Epithelial cell of esophagus (primary cell): ENCODE measurements at regions not wholly inside any gene's neighbourhood (a gene's known extent, or its start where the extent isn't known, plus 50 kb on each side); places are given as distances from the start of the nearest gene placed in this dataset.

Experiments
- DNase-seq: peaks from one replicate; pipeline ENCODE4 v3.0.0; 2010; ENCODE audit warnings: low read depth
- H3K4me3 ChIP-seq: 2 replicates; pipeline ENCODE4 v1.5.1; 2011; ENCODE audit warnings: mild to moderate bottlenecking, low read length, control low read depth
- TF ChIP-seq, protein P1 (sequence below): IDR thresholded peaks from 2 replicates; pipeline ENCODE4 v1.5.1; 2011; ENCODE audit warnings: low read depth, mild to moderate bottlenecking, low read length, control low read depth, inconsistent platforms; ENCODE audit not compliant: insufficient read depth; ENCODE audit errors: missing control alignments

- TF ChIP-seq, protein P1, sequence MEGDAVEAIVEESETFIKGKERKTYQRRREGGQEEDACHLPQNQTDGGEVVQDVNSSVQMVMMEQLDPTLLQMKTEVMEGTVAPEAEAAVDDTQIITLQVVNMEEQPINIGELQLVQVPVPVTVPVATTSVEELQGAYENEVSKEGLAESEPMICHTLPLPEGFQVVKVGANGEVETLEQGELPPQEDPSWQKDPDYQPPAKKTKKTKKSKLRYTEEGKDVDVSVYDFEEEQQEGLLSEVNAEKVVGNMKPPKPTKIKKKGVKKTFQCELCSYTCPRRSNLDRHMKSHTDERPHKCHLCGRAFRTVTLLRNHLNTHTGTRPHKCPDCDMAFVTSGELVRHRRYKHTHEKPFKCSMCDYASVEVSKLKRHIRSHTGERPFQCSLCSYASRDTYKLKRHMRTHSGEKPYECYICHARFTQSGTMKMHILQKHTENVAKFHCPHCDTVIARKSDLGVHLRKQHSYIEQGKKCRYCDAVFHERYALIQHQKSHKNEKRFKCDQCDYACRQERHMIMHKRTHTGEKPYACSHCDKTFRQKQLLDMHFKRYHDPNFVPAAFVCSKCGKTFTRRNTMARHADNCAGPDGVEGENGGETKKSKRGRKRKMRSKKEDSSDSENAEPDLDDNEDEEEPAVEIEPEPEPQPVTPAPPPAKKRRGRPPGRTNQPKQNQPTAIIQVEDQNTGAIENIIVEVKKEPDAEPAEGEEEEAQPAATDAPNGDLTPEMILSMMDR = no peak
- no peak overlapping the region for H3K4me3 ChIP-seq
- DNase-seq = no peak
These were observed 390.0 kb upstream of the SULF2 start for GRCh38 chr20:48175261-48175660.

DNA sequence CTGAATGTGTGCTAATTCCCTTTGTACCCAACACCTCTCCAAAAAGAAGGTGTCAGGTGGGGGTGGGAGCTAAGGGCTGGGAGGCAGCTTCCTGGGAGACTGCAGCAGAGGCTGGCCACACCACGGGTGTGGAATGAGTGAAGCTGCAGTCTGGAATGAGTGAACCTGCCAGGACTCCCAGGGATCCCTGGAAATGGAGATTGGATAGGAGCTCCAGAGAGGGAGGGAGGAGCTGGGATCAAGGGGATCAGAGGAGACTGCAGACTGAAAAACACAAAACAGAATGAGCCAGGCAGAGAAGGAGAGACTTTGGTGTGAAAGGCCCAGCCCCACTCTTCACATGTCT, 387.0 kb upstream of the SULF2 start:
- DNase-seq = no peak
- TF ChIP-seq, protein P1 = no peak

DNA sequence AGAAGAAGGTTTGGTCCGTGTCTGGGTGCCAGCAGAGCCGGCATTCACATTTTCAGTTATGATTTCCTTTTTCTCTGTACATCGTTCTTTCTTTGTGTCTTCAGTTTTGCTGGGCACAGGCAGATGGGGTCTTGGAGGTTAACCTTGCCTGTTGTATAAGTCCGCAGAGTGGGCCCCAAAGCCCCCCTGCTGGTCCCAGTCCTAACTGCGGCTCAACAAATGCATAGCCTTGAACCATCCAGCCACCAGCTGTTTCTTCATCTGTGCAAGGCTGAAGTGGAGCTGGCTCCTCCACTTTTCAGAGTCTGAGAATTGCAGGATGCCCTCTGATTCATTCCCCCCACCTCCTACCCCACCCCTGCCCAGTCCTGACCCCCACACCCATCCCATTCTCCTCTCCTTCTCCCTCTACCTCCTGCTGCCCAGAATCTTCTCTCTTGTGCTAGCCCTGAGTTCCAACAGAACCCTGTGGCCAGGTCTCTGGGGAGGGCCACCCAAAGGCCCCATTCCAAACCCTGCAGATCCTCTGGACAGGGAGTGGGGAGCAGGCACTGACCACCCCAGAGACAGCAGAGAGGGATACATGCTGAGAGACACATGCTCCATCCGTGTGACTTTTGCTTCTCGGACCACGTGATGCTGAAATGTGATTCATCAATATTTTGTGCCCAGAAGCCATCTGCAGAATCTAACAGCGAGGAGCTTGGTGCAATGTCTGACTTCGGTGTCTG, 386.5 kb upstream of the SULF2 start:
- TF ChIP-seq, protein P1 = no peak
- no peak overlapping the region for H3K4me3 ChIP-seq
- DNase-seq = no peak

More for the DNA sequence above, 387.0 kb upstream of the SULF2 start:
- no peak overlapping the region for H3K4me3 ChIP-seq

GRCh38 chr20:48171071-48171470, 385.8 kb upstream of the SULF2 start:
- DNase-seq = no peak
- no peak overlapping the region for H3K4me3 ChIP-seq
- TF ChIP-seq, protein P1 = no peak

- no peak overlapping the region for H3K4me3 ChIP-seq
- TF ChIP-seq, protein P1 = no peak
- DNase-seq = no peak
These were observed 385.3 kb upstream of the SULF2 start for GRCh38 chr20:48170625-48171024.

DNA sequence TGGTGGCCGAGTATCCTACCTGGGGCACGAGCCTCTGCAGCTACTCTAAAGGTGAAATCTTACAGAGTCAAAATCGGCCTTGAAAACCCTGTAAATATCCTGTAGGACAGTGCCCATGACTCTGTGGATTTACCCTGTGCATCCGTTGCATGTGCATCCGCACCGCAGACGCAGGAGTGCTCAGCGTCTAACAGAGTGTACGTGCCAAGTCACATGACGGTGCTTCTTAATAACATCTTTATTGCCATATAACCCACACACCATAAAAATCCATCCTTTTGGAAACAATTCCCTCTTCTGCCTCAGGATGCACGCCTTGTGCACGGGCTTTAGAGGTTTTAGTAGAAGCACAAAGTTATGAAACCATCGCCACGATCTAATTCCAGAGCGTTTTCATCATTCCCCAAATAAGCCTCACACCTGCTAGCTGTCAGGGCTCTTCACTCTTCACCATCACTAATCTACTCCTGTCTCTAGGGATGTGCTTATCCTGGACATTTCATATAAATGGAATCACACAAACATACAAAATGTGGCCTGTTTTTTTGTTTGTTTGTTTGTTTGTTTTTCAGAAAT, 384.5 kb upstream of the SULF2 start:
- TF ChIP-seq, protein P1 = no peak
- no peak overlapping the region for H3K4me3 ChIP-seq
- no peak for DNase-seq
